Smooth muscle cell (in vitro differentiated cells): ENCODE measurements at regions not wholly inside any gene's neighbourhood (a gene's known extent, or its start where the extent isn't known, plus 50 kb on each side); places are given as distances from the start of the nearest gene placed in this dataset.

ENCODE experiments used
- DNase-seq: peaks from one replicate; lab custom pipeline; 2025; ENCODE audit not compliant: unreplicated experiment; lab: John Stamatoyannopoulos, UW
- H2AFZ ChIP-seq: fragments of 200-600 bp; sonication (generic); 2 replicates; pipeline ENCODE4 v1.6.0; 2016; ENCODE audit warnings: antibody characterized with exemption, low read depth, mild to moderate bottlenecking
- H3F3A ChIP-seq: fragments of 200-600 bp; sonication (generic); 2 replicates; pipeline ENCODE4 v1.6.0; 2017; ENCODE audit warnings: antibody characterized with exemption, low read depth
- H3K27ac ChIP-seq: fragments of 200-600 bp; sonication (generic); 2 replicates; pipeline ENCODE4 v1.5.1; 2016; ENCODE audit warnings: low read depth, mild to moderate bottlenecking
- H3K27me3 ChIP-seq: fragments of 200-600 bp; sonication (generic); 2 replicates; pipeline ENCODE4 v1.6.1; 2016; ENCODE audit warnings: low read depth, mild to moderate bottlenecking
- H3K36me3 ChIP-seq: fragments of 200-600 bp; sonication (generic); 2 replicates; pipeline ENCODE4 v1.5.1; 2016; ENCODE audit warnings: low read depth
- H3K4me1 ChIP-seq: fragments of 200-600 bp; sonication (generic); 2 replicates; pipeline ENCODE4 v1.5.1; 2016; ENCODE audit warnings: low read depth
- H3K4me2 ChIP-seq: fragments of 200-600 bp; sonication (generic); 2 replicates; pipeline ENCODE4 v1.6.0; 2016; ENCODE audit warnings: mild to moderate bottlenecking
- H3K4me3 ChIP-seq: fragments of 200-600 bp; sonication (generic); 2 replicates; pipeline ENCODE4 v1.5.1; 2016; ENCODE audit warnings: mild to moderate bottlenecking
- H3K79me2 ChIP-seq: fragments of 200-600 bp; sonication (generic); 2 replicates; pipeline ENCODE4 v1.6.0; 2016; ENCODE audit warnings: low read depth, mild to moderate bottlenecking
- H3K9ac ChIP-seq: fragments of 200-600 bp; sonication (generic); 2 replicates; pipeline ENCODE4 v1.6.0; 2016; ENCODE audit warnings: low read depth
- H3K9me3 ChIP-seq: fragments of 200-600 bp; sonication (generic); replicated peaks from 2 replicates; pipeline ENCODE4 v1.5.1; 2016; ENCODE audit warnings: low read depth
- H4K20me1 ChIP-seq: fragments of 200-600 bp; sonication (generic); 2 replicates; pipeline ENCODE4 v1.6.0; 2016; ENCODE audit warnings: low read depth
- WGBS: methylation state at CpG from one replicate; pipeline ENCODE4 v1.1.7; 2016; ENCODE audit warnings: low lambda C conversion rate; 5-methylcytosine and 5-hydroxymethylcytosine counted together
- TF ChIP-seq, protein P1 (sequence below): fragments of 200-600 bp; sonication (generic); IDR thresholded peaks from 2 replicates; pipeline ENCODE4 v1.5.1; 2017; ENCODE audit warnings: borderline replicate concordance, mild to moderate bottlenecking, antibody characterized with exemption; ENCODE audit not compliant: insufficient read depth, poor library complexity, severe bottlenecking

DNA sequence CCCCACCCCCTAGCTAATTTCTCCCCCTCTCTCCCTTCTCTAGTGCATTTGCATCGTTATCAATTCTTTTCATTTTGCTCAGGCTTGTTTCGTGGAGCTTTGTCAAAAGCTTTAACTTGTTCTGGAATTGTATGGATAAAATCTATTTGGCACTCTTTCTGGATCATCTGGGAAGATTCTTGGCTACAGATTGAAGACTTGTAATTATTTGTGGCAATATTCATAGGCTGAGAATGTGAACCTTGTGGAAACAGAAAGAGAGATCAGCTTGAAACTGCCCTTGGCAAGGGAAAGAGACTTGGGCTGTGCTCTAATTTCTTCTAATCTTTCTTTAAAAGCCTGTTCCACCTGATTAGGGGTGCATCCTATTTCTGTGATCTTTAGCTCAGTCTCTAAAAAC, 340.6 kb upstream of the DAB2 start:
- H3K36me3 ChIP-seq: no peaks in the 10 kb centered on the region
- H3F3A ChIP-seq: no peaks in the 10 kb centered on the region
- H3K79me2 ChIP-seq: no peaks in the 10 kb centered on the region
- H3K27me3 ChIP-seq: no peaks in the 10 kb centered on the region
- TF ChIP-seq, protein P1, sequence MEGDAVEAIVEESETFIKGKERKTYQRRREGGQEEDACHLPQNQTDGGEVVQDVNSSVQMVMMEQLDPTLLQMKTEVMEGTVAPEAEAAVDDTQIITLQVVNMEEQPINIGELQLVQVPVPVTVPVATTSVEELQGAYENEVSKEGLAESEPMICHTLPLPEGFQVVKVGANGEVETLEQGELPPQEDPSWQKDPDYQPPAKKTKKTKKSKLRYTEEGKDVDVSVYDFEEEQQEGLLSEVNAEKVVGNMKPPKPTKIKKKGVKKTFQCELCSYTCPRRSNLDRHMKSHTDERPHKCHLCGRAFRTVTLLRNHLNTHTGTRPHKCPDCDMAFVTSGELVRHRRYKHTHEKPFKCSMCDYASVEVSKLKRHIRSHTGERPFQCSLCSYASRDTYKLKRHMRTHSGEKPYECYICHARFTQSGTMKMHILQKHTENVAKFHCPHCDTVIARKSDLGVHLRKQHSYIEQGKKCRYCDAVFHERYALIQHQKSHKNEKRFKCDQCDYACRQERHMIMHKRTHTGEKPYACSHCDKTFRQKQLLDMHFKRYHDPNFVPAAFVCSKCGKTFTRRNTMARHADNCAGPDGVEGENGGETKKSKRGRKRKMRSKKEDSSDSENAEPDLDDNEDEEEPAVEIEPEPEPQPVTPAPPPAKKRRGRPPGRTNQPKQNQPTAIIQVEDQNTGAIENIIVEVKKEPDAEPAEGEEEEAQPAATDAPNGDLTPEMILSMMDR: no peak
- 60% methylated on average over 2 of the region's 2 CpGs for WGBS
- peak overlapping the region; percentile 43 for H3K27ac ChIP-seq
- H3K9ac ChIP-seq: no peak overlapping the region
- no peak for DNase-seq
- H3K4me2 ChIP-seq: no peak overlapping the region
- peak overlapping the region; percentile 31 for H2AFZ ChIP-seq
- H3K9me3 ChIP-seq: no peaks in the 10 kb centered on the region
- H3K4me1 ChIP-seq: peaks cover 3% of the 10 kb centered on the region
- no peaks in the 10 kb centered on the region for H4K20me1 ChIP-seq
- H3K4me3 ChIP-seq: no peak overlapping the region

DNA sequence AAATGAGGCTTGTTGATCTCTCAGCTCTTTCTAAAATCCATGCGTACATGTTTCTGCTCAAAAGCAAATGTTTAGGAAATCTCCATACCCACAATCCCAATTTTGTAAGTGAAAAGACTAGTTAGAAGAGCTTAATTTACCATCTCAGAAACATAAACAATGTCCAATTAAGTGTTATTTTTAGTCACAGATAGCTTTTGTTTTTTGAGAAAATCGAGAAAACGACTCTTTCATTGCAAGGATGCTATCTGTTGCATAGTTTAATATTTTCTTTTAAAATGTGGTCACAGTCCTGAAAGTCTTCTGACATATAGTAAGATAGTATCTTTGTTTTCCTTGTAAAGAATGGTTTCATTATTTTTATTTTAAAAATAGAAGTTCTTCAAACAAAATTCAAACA, 338.0 kb upstream of the DAB2 start:
- H3K9me3 ChIP-seq: no peaks in the 10 kb centered on the region
- WGBS: 94% methylated on average over 3 of the region's 3 CpGs
- no peak overlapping the region for H3K27ac ChIP-seq
- no peak overlapping the region for H3K9ac ChIP-seq
- no peak overlapping the region for H2AFZ ChIP-seq
- no peak overlapping the region for H3K4me2 ChIP-seq
- TF ChIP-seq, protein P1: no peak
- peaks cover 7% of the 10 kb centered on the region for H3K4me1 ChIP-seq
- H3K4me3 ChIP-seq: no peak overlapping the region
- H3K27me3 ChIP-seq: no peaks in the 10 kb centered on the region
- no peaks in the 10 kb centered on the region for H4K20me1 ChIP-seq
- H3F3A ChIP-seq: peaks cover 3% of the 10 kb centered on the region
- DNase-seq: no peak
- no peaks in the 10 kb centered on the region for H3K36me3 ChIP-seq
- H3K79me2 ChIP-seq: no peaks in the 10 kb centered on the region

DNA sequence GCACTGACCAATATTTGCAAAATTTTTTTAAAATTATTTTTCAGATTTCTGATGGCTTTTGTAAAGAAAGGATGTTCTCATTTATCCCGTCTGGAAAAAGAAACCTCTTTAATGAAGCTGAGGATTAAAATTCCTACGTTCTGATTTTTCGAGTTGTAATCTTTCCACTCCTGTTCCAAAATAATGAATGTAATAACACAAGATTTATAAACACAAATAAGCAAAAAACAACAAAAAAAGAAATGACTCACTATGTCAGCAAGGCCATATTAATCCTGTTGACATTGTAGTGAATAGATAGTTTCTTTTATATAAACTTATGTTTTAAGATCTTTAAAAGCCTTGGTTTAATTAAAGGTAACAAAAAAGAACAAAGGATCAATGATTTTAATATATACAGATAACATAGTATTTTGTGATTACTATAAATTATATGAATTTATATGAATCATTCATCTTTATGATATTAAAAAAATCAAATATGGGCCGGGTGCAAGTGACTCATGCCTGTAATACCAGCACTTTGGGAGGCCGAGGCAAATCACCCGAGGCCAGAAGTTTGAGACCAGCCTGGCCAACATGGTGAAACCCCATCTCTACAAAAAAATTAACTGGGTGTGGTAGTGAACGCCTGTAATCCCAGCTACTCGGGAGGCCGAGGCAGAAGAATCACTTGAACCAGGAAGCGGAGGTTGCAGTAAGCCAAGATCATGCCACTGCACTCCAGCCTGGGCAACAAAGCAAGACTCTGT, 336.6 kb upstream of the DAB2 start:
- TF ChIP-seq, protein P1: no peak
- no peak for DNase-seq
- H3K27me3 ChIP-seq: no peaks in the 10 kb centered on the region
- no peaks in the 10 kb centered on the region for H3K79me2 ChIP-seq
- H2AFZ ChIP-seq: no peak overlapping the region
- peak overlapping the region; percentile 88 for H3K9ac ChIP-seq
- H3K9me3 ChIP-seq: no peaks in the 10 kb centered on the region
- H3K4me1 ChIP-seq: peaks cover 8% of the 10 kb centered on the region
- H3F3A ChIP-seq: peaks cover 3% of the 10 kb centered on the region
- peak overlapping the region; percentile 100 for H3K27ac ChIP-seq
- H3K4me2 ChIP-seq: peak overlapping the region; percentile 77
- 77% methylated on average over 10 of the region's 10 CpGs for WGBS
- no peaks in the 10 kb centered on the region for H3K36me3 ChIP-seq
- H3K4me3 ChIP-seq: peak overlapping the region; percentile 21
- no peaks in the 10 kb centered on the region for H4K20me1 ChIP-seq
